ENCODE measurements at regions not wholly inside any gene's neighbourhood (a gene's known extent, or its start where the extent isn't known, plus 50 kb on each side); places are given as distances from the start of the nearest gene placed in this dataset.

DNA sequence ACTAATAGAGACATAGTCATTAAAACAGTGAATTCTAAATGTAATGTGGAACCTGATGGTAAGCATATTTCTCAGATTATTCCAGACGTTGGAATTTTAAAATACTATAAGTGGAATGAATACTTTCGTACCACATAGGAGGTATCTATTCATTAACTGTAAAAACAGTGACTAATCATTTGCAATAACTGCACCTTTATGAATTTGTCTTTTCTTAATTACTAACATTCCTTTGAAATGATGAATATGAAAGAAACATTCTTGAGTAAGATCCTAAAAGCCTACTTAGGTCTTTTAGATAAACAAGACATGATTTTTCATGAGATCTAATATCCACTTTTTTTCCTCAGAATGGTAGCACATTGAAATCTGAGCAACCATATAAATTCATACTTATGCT lies 549.0 kb upstream of the LRRN3 start:
- TF ChIP-seq, protein P1, sequence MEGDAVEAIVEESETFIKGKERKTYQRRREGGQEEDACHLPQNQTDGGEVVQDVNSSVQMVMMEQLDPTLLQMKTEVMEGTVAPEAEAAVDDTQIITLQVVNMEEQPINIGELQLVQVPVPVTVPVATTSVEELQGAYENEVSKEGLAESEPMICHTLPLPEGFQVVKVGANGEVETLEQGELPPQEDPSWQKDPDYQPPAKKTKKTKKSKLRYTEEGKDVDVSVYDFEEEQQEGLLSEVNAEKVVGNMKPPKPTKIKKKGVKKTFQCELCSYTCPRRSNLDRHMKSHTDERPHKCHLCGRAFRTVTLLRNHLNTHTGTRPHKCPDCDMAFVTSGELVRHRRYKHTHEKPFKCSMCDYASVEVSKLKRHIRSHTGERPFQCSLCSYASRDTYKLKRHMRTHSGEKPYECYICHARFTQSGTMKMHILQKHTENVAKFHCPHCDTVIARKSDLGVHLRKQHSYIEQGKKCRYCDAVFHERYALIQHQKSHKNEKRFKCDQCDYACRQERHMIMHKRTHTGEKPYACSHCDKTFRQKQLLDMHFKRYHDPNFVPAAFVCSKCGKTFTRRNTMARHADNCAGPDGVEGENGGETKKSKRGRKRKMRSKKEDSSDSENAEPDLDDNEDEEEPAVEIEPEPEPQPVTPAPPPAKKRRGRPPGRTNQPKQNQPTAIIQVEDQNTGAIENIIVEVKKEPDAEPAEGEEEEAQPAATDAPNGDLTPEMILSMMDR (IDR thresholded peaks at IDR 0.05) = no peak
- TF ChIP-seq POLR2A (IDR thresholded peaks at IDR 0.05) (no peak), POLR2AphosphoS5 (IDR thresholded peaks at IDR 0.05) (no peak)
